DOHH2 (cell line): ENCODE measurements at regions not wholly inside any gene's neighbourhood (a gene's known extent, or its start where the extent isn't known, plus 50 kb on each side); places are given as distances from the start of the nearest gene placed in this dataset.

Experiments
- CTCF ChIP-seq: fragments of 200-600 bp; sonication (generic); IDR thresholded peaks from one replicate; pipeline ENCODE4 v1.5.1; 2014; ENCODE audit warnings: antibody characterized with exemption, mild to moderate bottlenecking, low read depth, low read length; ENCODE audit not compliant: poor library complexity, severe bottlenecking
- EZH2phosphoT487 ChIP-seq: fragments of 200-600 bp; sonication (generic); IDR thresholded peaks from 2 replicates; pipeline ENCODE4 v1.6.1; 2017; ENCODE audit warnings: borderline replicate concordance, mild to moderate bottlenecking, antibody characterized with exemption, low read length, moderate library complexity, mixed read lengths

DNA sequence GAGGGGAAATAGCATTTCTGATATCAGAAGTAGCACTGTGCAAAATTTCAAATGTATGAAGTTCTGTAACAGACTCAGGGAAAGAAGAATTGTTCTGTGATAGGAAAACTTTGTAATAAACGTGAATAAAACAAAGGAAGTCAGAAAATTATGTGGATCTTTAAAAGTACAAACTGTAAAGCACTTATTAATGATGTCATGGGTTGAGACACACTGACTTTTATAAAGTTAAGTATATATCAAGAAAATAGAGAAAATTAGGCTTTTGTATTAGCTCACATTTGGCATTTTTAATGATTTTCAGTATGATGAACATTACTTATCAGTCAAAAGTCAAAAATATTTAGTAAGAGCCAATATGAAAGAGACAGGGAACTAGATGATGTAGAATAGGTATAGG is 1081.7 kb upstream of the EDIL3 start:
- TF ChIP-seq CTCF (no peak), EZH2phosphoT487 (no peak)
